ENCODE measurements at regions not wholly inside any gene's neighbourhood (a gene's known extent, or its start where the extent isn't known, plus 50 kb on each side); places are given as distances from the start of the nearest gene placed in this dataset.

DNA sequence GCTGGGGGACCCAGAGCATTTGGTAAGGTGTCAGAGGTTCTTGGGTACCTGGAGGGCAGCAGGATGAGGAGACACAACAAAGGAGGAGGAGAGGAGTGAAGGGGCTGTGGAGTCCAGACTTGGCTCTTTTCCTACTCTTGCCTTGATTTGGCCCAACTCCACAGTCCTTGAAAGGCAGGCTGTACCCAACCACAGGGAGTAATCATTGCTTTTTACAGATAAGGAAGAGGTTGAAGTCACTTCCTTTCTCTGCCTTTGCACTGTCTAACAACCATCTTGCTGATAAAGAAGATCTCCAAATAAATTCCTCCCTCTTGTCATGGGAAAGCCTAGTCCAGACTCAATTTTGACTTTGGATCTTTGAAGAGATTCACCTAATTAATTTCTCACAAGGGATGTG, 226.8 kb upstream of the HMGA2 start:
- no peak for DNase-seq (ENCODE audit: low read depth)

DNA sequence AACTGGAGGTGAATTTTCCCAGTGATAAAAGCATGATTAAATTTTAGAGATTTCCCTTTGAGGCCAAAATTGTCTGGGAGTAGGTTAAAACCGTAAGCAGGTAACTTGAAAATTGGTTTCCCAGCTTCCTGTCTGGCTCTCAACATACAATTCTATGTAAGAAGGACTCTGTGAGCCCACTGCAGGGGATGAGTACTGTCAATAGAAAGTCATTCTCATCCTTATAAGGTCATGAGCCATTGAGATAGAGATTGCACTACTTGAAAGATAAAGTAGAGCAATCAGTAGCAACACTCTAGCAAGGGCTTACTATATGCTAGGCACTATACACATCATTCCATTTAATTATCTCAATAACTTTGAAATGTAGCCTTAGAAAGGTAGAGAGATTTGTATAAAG, 225.6 kb upstream of the HMGA2 start:
- DNase-seq (ENCODE audit: low read depth) = no peak

DNA sequence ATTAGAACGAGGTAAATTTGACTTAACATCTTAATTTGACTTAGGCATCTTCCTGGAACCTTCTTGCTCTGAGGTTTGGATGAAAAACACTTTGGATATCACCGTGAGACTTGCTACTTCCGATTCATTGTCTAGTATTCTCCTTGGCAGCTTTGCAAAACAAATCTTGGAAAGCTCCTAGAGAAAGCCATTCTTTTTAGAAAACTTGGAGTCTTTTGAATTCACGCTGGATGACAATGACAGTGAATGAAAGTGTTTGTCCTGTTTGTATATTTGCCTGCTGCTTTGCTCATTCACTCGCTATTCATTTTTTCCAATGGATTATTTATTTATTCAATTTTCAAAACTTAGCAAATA, 222.1 kb upstream of the HMGA2 start:
- no peak for DNase-seq (ENCODE audit: low read depth)

DNA sequence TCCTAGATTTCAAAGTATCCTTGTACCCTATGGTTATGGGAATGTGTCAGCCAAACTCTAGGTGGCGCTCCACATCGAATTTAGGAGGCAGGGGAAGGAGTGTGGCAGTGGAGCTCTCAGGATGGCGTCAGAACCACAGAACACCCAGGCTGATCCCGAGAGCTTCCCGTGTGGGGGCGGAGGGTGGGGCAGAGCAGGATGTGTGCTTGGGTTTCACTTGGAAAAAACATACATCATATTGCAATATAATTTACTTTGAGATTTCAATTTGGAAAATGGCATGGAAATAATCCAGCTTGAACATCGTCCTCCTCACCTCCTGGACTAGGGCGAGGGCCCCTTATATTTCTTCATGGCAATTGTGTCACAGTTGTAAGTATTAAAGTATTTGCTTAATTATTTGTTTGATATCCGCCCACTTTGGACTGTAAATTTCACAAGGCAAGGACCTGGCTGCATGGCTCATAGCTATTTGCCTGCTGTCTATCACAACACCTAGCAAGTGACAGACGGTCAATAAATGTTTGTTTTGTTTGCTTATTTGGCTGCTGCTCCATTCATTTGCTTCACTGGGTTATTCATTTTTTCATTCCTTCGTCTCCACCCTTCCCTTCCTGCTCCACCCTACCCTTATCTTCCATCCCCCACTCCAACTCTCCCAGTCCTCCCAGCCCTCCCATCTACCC, 221.5 kb upstream of the HMGA2 start:
- DNase-seq (ENCODE audit: low read depth) = peak; percentile 88

DNA sequence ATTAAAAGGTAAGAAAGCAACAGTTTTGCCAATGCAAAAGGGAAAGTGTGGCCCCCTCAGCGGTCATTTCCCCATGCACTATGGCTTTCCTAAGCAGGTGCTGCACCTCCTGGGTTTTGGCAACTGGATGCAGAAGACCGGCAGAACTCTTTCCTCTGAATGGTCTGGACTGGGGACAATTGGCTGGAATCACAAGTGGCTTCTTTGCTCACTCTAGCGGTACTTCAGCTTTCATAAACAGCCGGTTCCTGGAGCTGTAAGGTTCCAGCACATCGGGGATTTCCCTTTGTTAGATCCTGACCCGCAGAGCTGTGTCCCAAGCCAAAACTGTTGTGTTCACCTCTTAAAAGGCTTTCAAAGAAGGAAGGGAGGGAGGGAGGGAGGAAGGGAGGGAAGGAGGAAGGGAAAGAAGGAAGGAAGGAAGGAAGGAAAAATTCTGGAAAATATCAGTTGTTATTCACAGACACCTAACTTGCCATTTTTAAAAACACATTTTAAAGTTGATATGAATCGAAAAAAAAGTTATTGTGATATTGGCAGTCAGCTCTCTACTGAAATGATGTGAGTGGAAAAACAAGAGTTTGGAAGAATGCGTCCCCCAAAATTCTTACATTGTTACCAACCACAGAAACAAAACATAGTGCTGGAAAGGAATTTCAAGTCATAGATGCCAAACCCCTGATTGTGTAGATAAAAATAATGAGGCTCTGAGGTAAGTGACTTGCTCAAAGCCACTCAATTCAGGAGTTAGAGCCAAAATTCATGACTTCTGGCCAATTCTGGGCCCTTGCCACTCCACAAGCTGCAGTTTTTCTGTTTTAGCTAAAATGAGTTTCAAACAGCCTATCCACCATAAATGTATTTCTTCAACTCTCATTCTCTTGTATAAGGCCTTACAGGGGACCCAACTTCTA, 220.6 kb upstream of the HMGA2 start:
- peak; percentile 79 for DNase-seq (ENCODE audit: low read depth)

DNA sequence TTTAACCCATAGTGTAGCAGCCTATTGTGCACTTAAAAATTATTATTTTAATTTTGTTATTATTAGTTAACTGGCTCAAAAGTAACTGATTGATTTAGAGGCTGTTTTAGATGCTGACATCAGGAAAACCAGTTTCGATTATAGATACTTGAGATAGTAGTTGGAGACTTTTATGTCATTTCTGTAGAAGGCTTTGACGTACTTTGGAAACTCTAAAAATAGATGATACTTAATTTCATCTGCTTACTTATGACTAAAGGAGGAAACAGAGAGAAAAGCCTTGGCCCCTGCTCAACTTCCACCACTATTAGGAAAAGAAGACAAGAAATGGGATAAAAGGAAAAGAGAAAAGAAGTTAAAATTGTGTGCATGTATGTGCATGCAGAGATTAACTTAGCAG, 219.3 kb upstream of the HMGA2 start:
- DNase-seq (ENCODE audit: low read depth) = no peak

DNA sequence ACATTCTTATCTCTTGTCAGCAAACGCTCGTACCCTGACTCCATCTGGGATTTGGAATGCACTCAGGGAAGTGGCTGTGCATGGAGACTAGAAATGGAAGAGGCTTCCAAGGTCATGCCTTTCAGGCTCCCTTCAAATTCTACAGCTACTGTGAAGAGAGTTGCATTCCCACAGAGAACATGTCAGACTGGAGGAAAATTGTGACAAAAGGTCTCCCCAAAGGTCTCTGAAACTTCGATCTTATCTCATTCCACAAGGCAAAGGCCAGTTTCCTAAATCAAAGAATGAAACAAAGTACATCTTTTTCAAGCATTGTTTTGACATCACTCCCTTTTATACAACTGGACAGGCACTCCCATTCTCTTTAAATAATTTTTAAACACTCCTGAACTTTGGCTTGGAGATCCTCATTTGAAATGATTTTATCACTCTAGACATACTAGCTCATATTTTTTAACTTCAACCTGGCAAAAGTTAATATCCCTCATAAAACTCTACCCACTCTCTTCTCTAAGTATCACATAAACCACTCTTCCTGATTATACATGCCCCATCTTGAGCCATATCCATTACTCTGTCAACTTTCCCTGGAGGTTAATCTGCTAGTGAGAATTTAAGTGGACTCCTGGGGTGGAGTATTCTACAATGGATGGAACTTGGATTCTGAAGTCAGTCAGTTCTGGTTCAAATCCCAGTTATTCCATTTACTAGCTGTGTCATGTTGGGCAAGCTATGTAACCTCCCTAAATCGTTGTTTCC, 218.1 kb upstream of the HMGA2 start:
- no peak for DNase-seq (ENCODE audit: low read depth)

DNA sequence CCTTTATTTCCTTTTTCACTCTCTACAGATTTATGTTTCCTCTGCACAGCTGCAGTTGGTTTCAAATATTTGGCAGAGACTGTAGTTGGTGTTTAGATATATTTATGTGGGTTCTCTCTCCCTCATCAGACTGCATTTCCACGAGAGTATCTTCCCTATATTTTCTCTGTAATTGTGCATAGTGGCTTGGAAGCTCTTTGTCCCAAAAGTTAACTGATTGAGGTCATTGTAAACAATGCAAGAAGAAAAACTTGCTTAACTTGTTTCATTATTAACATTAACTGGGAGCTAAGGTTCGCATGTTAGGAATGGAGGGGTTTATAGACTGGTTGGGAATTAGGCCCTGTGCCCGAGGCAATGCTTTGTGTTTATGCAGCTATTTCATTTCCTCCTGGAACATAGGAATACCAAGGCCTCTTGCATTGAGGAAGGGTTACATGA, 216.9 kb upstream of the HMGA2 start:
- DNase-seq (ENCODE audit: low read depth) = no peak

DNA sequence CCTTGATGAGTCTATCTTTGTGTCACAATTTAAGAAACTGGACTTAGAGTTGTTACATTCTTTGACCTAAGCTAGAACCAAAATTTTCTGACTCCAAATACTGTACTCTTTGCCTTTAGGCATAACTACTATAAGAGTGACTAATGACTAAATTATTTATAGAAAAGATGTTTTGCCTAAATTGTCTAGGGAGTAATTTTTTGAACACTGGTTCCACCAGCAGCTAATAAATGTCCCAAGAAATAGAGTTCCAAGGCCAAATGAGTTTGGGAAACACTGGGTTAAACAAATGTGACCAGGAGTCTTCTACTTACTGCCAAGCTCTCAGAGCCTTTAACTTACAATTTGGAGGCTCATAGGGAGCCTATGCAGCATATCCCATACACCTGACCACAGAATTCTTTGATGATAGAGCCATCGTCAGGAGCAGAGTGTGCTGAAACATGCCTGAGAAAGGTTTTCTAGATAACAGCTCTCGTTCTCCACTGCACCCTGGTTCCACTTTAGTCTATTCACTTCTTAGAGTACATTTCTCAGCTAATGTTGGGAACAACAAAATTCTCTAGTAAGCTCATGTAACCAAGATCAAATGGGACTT, 215.9 kb upstream of the HMGA2 start:
- DNase-seq (ENCODE audit: low read depth) = no peak

DNA sequence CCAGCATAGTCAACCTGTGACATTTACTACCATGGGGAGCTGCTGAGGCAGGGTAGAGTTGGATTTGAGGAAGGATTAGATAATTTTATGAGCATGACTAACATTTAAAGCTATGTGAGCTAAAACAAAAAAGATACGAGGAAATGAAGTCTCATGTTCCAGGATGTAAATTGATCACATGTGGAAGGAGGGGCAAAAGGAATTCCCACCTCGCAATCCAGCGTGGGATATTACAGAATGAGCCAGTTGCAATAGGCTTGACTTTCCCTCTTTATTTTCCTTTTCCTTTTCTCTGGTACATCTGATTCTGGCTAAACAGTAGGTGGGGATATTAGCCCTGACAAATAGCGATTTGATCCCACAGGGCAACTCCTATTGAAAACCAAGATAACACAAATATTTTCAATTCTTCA, 214.9 kb upstream of the HMGA2 start:
- peak; percentile 54 for DNase-seq (ENCODE audit: low read depth)

DNA sequence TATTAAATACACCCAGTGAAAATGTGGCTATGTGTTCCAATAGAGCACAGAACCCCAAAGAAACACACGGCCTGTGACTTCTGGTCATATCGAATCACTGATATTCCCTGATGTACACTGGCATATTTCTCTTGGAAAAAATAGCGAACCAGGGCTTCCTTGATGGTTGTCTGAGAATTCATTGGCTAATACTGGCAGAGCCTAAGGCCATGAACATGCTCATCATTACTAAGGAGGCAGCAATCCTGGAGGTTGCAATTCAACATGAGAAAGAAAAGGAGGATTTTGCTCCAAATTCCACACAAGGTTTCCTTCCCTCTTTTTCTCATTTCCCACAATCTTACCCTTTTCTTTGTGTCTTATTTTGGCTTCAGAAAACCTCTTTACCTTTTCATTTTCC, 212.9 kb upstream of the HMGA2 start:
- no peak for DNase-seq (ENCODE audit: low read depth)

DNA sequence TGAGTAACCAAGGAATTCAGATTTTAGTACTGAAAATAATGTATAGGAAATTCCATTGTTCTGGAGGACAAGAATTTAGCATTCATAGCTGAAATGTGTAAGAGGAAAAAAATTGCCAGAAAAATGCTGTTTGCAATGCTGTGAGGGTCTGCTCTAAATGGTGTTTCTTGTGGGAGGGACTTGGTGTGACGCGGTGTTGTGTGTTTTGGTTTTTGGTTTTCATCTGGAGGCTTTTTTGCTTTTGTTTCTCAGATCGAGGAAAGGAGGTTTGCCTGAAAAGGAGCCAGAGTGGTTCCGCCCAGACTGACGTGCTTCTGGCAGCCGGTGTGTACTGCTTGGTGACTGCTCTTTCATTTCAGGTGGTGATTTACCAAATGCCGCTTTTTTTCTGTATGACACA, 211.8 kb upstream of the HMGA2 start:
- DNase-seq (ENCODE audit: low read depth) = no peak

DNA sequence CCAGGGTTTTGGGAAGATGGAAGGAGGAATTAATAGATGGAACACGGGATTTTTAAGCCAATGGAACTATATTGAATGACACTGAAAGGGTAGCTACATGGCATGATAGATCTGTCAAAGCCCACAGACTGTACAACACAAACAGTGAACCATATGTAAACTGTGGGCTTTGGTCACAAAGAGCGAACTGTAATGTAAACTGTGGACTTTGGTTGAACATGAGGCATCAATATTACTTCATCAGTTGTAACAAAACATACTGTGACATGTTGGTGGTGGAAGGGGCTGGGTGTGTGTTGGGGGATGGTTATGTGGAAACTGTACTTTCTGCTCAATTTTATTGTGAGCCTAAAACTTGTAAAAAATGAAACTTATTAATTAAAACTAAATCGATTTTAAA, 210.6 kb upstream of the HMGA2 start:
- DNase-seq (ENCODE audit: low read depth) = no peak

DNA sequence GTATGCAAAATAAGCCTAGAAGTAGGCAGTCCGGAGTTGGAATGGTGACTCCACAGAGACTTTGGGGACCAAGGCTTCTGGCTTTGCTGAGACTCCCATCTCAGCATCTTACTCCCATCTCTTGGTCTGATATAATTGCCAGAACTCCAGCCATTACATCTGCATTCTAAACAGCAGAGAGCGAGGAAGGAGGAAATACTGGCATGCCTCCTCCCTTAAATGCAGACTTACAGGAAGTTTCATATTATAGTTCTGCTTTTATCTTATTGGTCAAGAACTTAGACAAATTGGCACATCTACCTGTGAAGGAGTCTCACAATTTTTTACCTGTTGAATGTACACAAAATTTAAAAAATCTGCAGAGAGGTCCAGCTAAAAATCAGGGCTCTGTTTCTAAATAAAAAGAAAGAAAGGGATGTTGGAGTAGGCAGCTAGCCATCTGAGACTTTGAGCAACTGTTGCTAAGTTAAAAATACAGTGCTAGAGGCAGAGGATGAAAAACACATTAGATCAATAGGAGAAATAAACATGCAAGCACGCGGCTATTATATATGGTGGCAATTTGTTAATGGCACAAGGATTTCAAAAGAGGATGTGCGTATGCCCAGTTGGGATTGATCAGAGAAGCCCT, 209.9 kb upstream of the HMGA2 start:
- DNase-seq (ENCODE audit: low read depth) = no peak

DNA sequence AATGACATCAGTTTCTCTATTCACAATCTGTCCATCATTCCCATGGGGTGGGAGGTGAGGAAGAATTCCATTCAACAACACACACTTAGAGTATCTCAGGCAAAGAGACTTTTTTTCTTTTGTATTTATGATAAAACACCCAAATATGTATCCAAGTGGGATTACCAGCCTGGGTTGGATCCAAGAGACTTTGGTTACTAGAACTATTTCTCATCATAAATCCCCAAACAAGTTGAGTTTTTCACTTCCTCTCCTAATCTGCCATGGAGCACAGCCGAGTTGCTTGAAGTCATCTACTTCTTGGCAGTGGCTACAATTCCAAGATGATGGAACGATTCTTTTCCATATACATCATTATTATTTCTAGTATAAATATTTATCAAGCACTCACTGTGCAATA, 209.2 kb upstream of the HMGA2 start:
- DNase-seq (ENCODE audit: low read depth) = peak; percentile 89

DNA sequence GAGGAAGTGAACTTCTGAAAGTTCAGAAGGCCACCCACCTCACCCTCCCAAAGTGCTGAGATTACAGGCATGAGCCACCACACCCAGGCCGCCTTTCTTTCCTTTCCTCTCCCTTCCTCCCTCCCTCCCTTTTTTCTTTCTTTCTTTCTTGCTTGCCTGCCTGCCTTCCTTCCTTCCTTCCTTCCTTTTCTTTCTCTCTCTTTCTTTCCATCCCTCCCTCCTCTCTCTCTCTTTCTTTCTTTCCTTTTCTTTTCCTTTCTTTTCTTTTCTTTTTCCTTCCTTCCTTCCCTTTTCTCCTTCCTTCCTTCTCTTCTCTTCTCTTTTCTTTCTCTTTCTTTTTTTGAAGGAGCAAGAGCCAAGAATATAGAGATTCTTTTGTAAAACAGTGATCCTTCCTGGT, 208.3 kb upstream of the HMGA2 start:
- no peak for DNase-seq (ENCODE audit: low read depth)

DNA sequence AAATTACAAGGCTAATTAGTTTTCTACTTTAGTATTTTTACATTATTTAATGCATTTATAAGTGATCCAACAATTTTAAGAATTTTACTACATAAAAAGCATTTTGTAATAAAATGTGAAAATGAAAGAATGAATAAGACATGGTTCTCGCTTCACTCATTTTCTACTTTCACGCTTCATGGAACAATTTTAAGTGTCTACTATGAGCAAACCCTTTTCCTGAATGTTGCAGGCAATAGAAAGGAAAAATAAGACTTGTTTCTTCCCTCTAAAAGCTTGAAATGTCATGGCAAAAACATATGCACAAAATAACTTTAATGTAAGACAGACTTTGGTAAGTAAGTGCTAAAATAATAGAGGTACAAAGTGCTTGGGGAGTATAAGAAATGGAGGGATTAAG, 205.7 kb upstream of the HMGA2 start:
- no peak for DNase-seq (ENCODE audit: low read depth)

DNA sequence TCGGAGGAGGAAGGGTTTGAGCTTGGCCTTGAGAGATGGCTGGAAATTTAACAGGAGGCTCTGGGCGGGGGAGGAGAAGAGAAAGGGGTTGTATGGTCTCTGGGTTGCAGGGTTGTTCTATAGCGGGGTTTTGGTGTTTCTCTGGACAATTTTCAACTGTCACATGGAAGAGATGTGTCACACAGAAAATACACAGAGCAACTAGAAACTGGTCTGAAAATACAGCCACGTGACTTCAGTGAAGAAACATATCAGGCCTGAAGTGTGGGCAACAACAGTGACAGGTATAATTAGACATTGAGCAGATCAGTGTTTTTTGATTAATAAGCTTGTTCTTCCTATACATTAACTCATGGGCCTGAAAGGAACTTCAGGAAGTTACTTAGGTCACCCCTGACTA, 205.3 kb upstream of the HMGA2 start:
- no peak for DNase-seq (ENCODE audit: low read depth)

DNA sequence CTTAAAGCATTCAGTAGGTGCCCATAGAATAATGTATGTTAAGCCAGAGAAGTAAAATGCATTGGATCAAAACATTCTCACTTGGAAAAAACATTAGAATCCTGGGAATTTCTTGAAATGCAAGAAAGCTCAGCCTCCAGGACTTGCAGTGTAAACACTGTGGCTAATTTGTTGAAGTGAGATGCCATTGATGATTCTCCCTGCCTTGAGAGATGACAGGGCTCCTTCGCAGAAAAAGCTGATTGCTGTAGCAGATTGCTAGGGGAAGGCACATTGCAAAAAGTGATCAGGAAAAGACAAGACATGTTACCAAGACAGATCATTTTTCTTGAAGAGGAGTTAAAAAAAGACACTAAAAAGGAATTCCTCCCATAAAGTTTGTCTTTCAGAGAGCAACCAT, 204.2 kb upstream of the HMGA2 start:
- no peak for DNase-seq (ENCODE audit: low read depth)

DNA sequence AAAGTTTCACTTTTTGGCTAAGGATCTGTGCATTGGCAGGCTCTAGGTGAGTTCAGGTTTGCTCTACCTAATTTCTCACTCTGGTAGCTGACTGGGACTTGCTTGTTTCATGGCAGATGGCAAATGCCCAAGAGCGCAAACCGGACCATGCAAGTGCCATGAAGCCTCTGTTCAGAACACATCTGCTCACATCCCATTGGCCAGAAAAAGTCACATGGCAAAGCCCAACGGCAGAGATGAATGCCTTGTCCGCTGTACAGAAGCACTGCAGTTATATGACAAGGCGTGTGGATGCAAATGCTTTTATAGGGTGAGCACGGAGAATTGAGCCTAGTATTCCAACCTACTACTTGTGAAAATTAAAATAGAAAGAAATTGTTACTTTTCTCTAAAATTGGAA, 202.2 kb upstream of the HMGA2 start:
- DNase-seq (ENCODE audit: low read depth) = no peak

DNA sequence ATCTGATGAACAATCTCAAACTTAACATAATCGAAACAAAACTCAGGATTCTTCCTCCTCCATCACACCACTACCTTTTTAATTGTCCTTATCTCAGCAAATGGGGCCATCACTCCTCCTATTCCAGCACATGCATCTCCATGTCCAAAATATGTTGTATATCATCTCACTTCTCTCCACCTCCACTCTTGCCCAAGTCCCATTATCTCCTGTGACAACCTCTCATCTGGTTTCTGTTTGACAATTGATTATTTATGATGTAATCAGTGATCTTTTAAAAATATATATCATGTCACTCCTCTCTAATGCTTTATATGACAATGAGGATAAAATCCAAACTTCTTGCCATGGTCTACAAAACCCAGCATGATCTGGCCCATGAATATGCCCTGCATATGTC, 200.8 kb upstream of the HMGA2 start:
- DNase-seq (ENCODE audit: low read depth) = no peak

DNA sequence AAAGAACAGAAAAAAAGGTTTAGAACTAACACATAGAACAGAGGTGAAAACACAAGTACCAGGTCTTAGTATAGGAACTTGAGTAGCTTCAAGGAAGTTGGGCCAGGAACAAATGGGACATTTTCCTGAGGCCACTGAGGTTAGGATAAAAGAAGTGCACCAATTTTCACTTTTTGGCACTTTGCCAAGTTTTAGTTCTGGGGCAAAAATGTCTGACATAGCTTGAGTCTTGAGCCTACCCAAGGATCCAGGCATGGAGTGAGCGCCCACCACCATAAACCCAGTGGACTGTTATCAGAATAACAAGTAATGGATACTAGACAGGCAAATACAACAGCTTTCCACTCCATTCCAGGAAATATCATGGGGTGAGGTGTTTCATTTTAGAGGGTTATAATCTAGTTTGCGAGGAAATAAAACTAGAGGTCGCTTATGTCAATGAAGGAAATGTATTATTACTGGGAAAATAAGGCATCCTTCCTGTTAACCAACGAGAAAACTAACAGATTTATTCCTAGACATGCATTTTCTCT, 199.7 kb upstream of the HMGA2 start:
- DNase-seq (ENCODE audit: low read depth) = no peak

Data from GM04504 (cell line).